ENCODE measurements at regions not wholly inside any gene's neighbourhood (a gene's known extent, or its start where the extent isn't known, plus 50 kb on each side); places are given as distances from the start of the nearest gene placed in this dataset.

DNA sequence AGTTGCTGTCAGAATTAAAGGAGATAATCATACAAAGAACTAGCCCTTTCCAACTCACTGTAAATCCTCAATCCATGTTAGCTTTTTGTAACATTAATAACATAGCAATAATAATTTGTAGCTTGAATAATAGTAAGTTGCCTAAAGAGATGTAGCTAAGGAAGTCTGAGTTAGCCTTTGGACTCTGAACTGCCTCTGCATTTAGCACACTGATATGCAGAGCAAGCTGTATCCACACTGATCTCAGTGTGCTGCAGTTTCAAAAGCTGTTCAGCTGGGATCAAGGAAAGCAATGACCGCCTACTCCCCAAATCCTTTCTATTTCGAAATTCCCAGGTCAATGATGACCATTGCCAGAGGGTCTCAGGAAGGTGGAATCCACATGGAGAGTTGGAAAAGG, 99.3 kb upstream of the IFNG-AS1 start:
- H3K4me3 ChIP-seq: no peak overlapping the region
- no peaks in the 10 kb centered on the region for H3K27me3 ChIP-seq (replicated peaks in 1 of 7)
- 76 to 92% (median 85%) methylated on average over 2 of the region's 2 CpGs for WGBS, 5 donors
- H3K4me1 ChIP-seq: no peaks in the 10 kb centered on the region
- DNase-seq: no peak
- no peak for TF ChIP-seq POLR2A (IDR thresholded peaks at IDR 0.05)
- TF ChIP-seq, protein P1, sequence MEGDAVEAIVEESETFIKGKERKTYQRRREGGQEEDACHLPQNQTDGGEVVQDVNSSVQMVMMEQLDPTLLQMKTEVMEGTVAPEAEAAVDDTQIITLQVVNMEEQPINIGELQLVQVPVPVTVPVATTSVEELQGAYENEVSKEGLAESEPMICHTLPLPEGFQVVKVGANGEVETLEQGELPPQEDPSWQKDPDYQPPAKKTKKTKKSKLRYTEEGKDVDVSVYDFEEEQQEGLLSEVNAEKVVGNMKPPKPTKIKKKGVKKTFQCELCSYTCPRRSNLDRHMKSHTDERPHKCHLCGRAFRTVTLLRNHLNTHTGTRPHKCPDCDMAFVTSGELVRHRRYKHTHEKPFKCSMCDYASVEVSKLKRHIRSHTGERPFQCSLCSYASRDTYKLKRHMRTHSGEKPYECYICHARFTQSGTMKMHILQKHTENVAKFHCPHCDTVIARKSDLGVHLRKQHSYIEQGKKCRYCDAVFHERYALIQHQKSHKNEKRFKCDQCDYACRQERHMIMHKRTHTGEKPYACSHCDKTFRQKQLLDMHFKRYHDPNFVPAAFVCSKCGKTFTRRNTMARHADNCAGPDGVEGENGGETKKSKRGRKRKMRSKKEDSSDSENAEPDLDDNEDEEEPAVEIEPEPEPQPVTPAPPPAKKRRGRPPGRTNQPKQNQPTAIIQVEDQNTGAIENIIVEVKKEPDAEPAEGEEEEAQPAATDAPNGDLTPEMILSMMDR (IDR thresholded peaks at IDR 0.05 in 8 of 11, conservative IDR thresholded peaks at IDR 0.05 in 3 of 11): no peak
- no peak for TF ChIP-seq POLR2AphosphoS5 (IDR thresholded peaks at IDR 0.05)
- intact Hi-C loops (cut with DNase I; ENCODE audit: low total_unique reads): no loop called here
- H3K27ac ChIP-seq: no peak overlapping the region
- no peaks in the 10 kb centered on the region for H3K9me3 ChIP-seq
- H3K36me3 ChIP-seq: no peaks in the 10 kb centered on the region

DNA sequence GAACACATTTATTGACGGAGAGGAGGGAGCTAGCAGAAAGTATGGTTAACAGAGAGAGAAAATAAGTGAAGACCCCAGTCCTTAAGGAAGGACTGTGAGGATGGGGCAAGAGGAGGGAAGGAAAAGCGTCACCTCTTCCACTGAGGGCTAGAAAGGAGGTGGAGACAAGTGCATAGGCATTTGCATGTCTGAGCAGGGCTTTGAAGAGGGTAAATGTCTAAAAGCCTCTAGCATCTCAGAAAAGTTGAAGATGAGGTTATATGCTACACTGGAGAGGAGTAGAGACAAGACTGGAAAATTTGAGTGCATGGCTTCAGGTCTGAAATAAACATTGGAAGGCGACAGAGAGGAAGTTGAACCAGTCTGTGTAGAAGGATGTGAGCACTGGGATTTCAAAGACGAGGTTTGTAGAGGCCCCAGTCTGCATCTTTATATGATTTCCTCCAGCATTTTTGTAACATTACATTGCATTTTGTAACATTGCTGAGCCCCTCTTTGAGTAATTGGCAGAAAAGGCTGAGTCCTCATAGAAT, 98.5 kb upstream of the IFNG-AS1 start:
- no peak for TF ChIP-seq POLR2AphosphoS5 (IDR thresholded peaks at IDR 0.05)
- no peak for TF ChIP-seq POLR2A (IDR thresholded peaks at IDR 0.05)
- TF ChIP-seq, protein P1 (IDR thresholded peaks at IDR 0.05 in 8 of 11, conservative IDR thresholded peaks at IDR 0.05 in 3 of 11): no peak
- no peaks in the 10 kb centered on the region for H3K27me3 ChIP-seq (replicated peaks in 1 of 7)
- H3K36me3 ChIP-seq: no peaks in the 10 kb centered on the region
- no peaks in the 10 kb centered on the region for H3K4me1 ChIP-seq
- intact Hi-C loops (cut with DNase I; ENCODE audit: low total_unique reads): no loop called here
- WGBS, 5 donors: 52 to 67% (median 54%) methylated on average over 4 of the region's 4 CpGs
- H3K27ac ChIP-seq: no peak overlapping the region
- no peak for DNase-seq
- no peak overlapping the region for H3K4me3 ChIP-seq
- H3K9me3 ChIP-seq: no peaks in the 10 kb centered on the region

DNA sequence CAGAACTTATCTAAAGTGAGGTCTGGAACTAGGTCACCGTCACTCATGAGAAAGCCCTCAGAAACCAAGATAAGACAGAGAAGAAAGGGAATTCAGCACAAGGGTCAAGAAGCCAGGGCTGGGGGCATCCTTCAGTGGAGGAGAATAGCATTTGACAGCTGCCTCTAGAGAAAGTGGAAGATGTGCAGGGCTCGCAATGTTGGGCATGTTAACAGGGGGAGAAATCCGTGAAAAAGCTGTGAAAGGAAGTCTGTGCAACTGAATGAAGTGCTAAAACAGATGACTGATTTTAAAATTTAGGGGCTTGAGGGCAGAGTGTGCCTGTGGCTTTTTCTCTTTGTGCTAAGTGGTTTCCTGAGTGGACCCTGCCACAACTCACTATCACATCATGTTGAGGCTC, 97.7 kb upstream of the IFNG-AS1 start:
- Histone ChIP-seq H3K4me3 (no peak overlapping the region), H3K4me1 (no peaks in the 10 kb centered on the region), H3K27ac (no peak overlapping the region), H3K27me3 (replicated peaks in 1 of 7) (no peaks in the 10 kb centered on the region), H3K9me3 (no peaks in the 10 kb centered on the region), H3K36me3 (no peaks in the 10 kb centered on the region)
- intact Hi-C loops (cut with DNase I; ENCODE audit: low total_unique reads): no loop called here
- TF ChIP-seq POLR2A (IDR thresholded peaks at IDR 0.05): no peak
- TF ChIP-seq POLR2AphosphoS5 (IDR thresholded peaks at IDR 0.05): no peak
- TF ChIP-seq, protein P1 (IDR thresholded peaks at IDR 0.05 in 8 of 11, conservative IDR thresholded peaks at IDR 0.05 in 3 of 11): no peak
- DNase-seq: no peak
- WGBS, 5 donors: 38 to 52% (median 44%) methylated on average over 3 of the region's 3 CpGs

- no peaks in the 10 kb centered on the region for H3K9me3 ChIP-seq
- TF ChIP-seq, protein P1 (IDR thresholded peaks at IDR 0.05 in 8 of 11, conservative IDR thresholded peaks at IDR 0.05 in 3 of 11): no peak
- TF ChIP-seq POLR2A (IDR thresholded peaks at IDR 0.05) (no peak), POLR2AphosphoS5 (IDR thresholded peaks at IDR 0.05) (no peak)
- WGBS, 5 donors: 86 to 92% (median 89%) methylated on average over 4 of the region's 4 CpGs
- intact Hi-C loops (cut with DNase I; ENCODE audit: low total_unique reads): no loop called here
- H3K27me3 ChIP-seq (replicated peaks in 1 of 7): no peaks in the 10 kb centered on the region
- H3K27ac ChIP-seq: no peak overlapping the region
- H3K4me1 ChIP-seq: no peaks in the 10 kb centered on the region
- no peak for DNase-seq
- H3K36me3 ChIP-seq: no peaks in the 10 kb centered on the region
- H3K4me3 ChIP-seq: no peak overlapping the region
These were observed 96.8 kb upstream of the IFNG-AS1 start for GRCh38 chr12:67892259-67893021.

All from spleen (tissue), 11 donors.